Testis (tissue), 2 donors: ENCODE measurements at regions not wholly inside any gene's neighbourhood (a gene's known extent, or its start where the extent isn't known, plus 50 kb on each side); places are given as distances from the start of the nearest gene placed in this dataset.

Source experiments
- CTCF ChIP-seq, 3 experiments: fragments of 450-650 bp in 2 of 3; fragments of 200-600 bp in 1 of 3; sonication (generic) in 1 of 3; IDR thresholded peaks; one replicate each; pipeline ENCODE4 v1.5.1; 2016 to 2019; ENCODE audit warnings: antibody characterized with exemption in 3 of 3, mild to moderate bottlenecking in 2 of 3, moderate library complexity in 1 of 3
- POLR2A ChIP-seq: fragments of 450-650 bp; IDR thresholded peaks from one replicate; pipeline ENCODE4 v1.6.1; 2017; ENCODE audit warnings: antibody characterized with exemption, mild to moderate bottlenecking, moderate library complexity

DNA sequence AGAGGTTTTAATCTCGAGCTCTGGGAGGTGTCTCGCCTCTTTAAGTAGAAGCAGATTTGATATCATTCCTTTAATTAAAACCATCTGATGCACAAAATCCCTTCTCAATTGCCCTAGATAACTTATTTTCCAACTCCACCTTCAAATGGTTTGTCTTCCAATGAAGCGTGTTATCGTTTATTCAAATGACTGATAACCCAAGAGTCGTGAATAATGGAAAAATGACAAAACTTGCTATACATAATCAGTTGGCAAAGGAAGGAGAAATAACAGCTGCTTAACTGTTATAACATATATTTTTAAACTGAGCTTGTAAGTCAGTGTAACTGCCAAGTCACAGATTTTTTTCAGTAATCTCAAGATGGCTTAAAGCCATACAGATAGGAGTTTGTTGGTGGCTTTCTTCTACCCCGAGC is 144.6 kb downstream of the QPCT start:
- TF ChIP-seq POLR2A (no peak), CTCF (IDR thresholded peaks at IDR 0.05) (no peak)
